GM12873 (cell line): ENCODE measurements at regions not wholly inside any gene's neighbourhood (a gene's known extent, or its start where the extent isn't known, plus 50 kb on each side); places are given as distances from the start of the nearest gene placed in this dataset.

Experiments
- CTCF ChIP-seq: IDR thresholded peaks from 2 replicates; pipeline ENCODE4 v1.5.1; 2012; ENCODE audit warnings: low read depth, mild to moderate bottlenecking, moderate library complexity, low read length, control low read depth; ENCODE audit not compliant: insufficient read depth; ENCODE audit errors: missing control alignments

- TF ChIP-seq CTCF = no peak
Measured at GRCh38 chr7:109044691-109045090, 475.0 kb downstream of the DNAJB9 start.

GRCh38 chr7:109049366-109049765 is 479.7 kb downstream of the DNAJB9 start:
- TF ChIP-seq CTCF = no peak

GRCh38 chr7:109059089-109059488 is 489.4 kb downstream of the DNAJB9 start:
- TF ChIP-seq CTCF = no peak

- no peak for TF ChIP-seq CTCF
Measured at GRCh38 chr7:109062798-109063197, 493.1 kb downstream of the DNAJB9 start.

GRCh38 chr7:109073543-109073942 is 503.9 kb downstream of the DNAJB9 start:
- TF ChIP-seq CTCF = no peak

GRCh38 chr7:109076396-109076972 is 506.8 kb downstream of the DNAJB9 start:
- TF ChIP-seq CTCF = no peak

GRCh38 chr7:109091042-109091441 is 521.4 kb downstream of the DNAJB9 start:
- TF ChIP-seq CTCF = no peak
